ENCODE measurements at regions not wholly inside any gene's neighbourhood (a gene's known extent, or its start where the extent isn't known, plus 50 kb on each side); places are given as distances from the start of the nearest gene placed in this dataset.

- H3K27me3 ChIP-seq = peaks cover 0 to 12% of the 10 kb centered on the region in 2 donors
- no peak for DNase-seq
- H3K4me1 ChIP-seq = peaks cover 0 to 11% of the 10 kb centered on the region in 2 donors
- H3K36me3 ChIP-seq = no peaks in the 10 kb centered on the region
- no peak for TF ChIP-seq CTCF (IDR thresholded peaks at IDR 0.05)
- intact Hi-C loops (cut with DNase I) = no loop called here
- H3K9me3 ChIP-seq = no peaks in the 10 kb centered on the region
- H3K27ac ChIP-seq = no peak overlapping the region
- no peak for ATAC-seq
- H3K4me3 ChIP-seq = no peak overlapping the region
These were observed 260.0 kb upstream of the CRY1 start for GRCh38 chr12:107353312-107353711.

- peaks cover 0 to 11% of the 10 kb centered on the region in 2 donors for H3K4me1 ChIP-seq
- H3K27ac ChIP-seq = no peak overlapping the region
- peaks cover 0 to 2% of the 10 kb centered on the region in 2 donors for H3K27me3 ChIP-seq
- no peaks in the 10 kb centered on the region for H3K9me3 ChIP-seq
- no peak for ATAC-seq
- H3K4me3 ChIP-seq = no peak overlapping the region
- no peak for TF ChIP-seq CTCF (IDR thresholded peaks at IDR 0.05)
- intact Hi-C loops (cut with DNase I) = no loop called here
- DNase-seq = no peak
- no peaks in the 10 kb centered on the region for H3K36me3 ChIP-seq
These were observed 261.7 kb upstream of the CRY1 start for GRCh38 chr12:107355004-107355565.

DNA sequence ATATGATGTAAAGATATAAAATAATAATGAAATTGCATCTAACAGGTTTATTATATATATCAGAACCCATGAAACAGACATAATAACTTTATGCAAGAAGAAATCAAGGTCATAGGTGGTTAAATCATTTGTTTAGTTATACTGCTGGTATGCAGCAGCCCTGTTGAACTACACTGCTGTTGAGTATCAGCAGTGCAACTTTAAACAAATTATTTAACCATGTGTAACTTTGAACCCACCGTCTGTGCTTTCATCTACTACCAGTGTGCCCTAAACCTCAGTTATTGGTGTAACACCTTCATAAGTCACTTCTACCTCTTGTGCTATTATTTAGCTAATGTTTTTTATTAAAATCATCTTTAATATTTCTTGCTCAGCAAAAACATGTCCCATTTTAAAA lies 262.3 kb upstream of the CRY1 start:
- Histone ChIP-seq H3K9me3 (no peaks in the 10 kb centered on the region), H3K36me3 (no peaks in the 10 kb centered on the region), H3K27ac (no peak overlapping the region), H3K4me3 (no peak overlapping the region), H3K27me3 (peaks cover 0 to 7% of the 10 kb centered on the region in 2 donors), H3K4me1 (peaks cover 0 to 11% of the 10 kb centered on the region in 2 donors)
- no peak for DNase-seq
- ATAC-seq = no peak
- intact Hi-C loops (cut with DNase I) = no loop called here
- no peak for TF ChIP-seq CTCF (IDR thresholded peaks at IDR 0.05)

DNA sequence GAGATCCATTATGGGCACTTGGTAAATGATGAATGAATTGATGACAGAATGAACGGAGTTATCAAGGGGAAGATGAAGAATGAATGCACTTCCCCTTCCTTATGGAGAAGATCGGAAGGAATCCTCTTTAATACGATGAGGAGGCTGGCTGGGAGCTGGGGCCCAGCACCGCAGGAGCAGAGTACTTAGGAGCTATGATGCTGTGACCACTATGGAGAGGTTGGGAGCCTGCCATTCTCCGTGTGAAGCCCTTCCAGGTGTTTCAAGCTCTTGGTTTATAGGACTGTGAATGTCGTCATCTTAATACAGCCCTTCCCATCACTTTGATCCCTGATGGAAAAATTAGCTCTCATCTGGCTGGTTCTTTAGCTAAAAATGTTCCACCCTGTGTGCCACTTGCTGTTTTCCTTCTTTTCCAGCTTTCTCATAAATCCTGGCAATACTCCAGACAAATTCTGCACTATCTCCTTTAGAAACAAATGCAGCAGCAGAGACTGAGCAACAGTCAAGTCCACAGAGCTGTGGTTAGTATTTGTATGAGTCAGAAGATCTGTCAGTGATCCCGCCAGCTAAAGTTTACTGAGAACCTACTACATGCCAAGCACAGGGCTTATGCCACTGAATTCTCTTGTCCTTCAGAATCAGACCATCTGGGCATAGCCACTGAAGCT lies 263.1 kb upstream of the CRY1 start:
- ATAC-seq = no peak
- no peak for TF ChIP-seq CTCF (IDR thresholded peaks at IDR 0.05)
- peaks cover 0 to 11% of the 10 kb centered on the region in 2 donors for H3K4me1 ChIP-seq
- no peaks in the 10 kb centered on the region for H3K9me3 ChIP-seq
- H3K27me3 ChIP-seq = peaks cover 0 to 7% of the 10 kb centered on the region in 2 donors
- DNase-seq = no peak
- H3K27ac ChIP-seq = no peak overlapping the region
- intact Hi-C loops (cut with DNase I) = no loop called here
- H3K36me3 ChIP-seq = no peaks in the 10 kb centered on the region
- H3K4me3 ChIP-seq = no peak overlapping the region

GRCh38 chr12:107356937-107357295 lies 263.6 kb upstream of the CRY1 start:
- intact Hi-C loops (cut with DNase I) = no loop called here
- Histone ChIP-seq H3K36me3 (no peaks in the 10 kb centered on the region), H3K27ac (no peak overlapping the region), H3K27me3 (peaks cover 0 to 7% of the 10 kb centered on the region in 2 donors), H3K4me1 (peaks cover 0 to 11% of the 10 kb centered on the region in 2 donors), H3K9me3 (no peaks in the 10 kb centered on the region), H3K4me3 (no peak overlapping the region)
- no peak for ATAC-seq
- DNase-seq = no peak
- TF ChIP-seq CTCF (IDR thresholded peaks at IDR 0.05) = no peak

Data from left lung (tissue), 4 donors.